HG02763 (cell line): ENCODE measurements at regions not wholly inside any gene's neighbourhood (a gene's known extent, or its start where the extent isn't known, plus 50 kb on each side); places are given as distances from the start of the nearest gene placed in this dataset.
A peak's percentile ranks its signal among the peaks of the same experiment; 100 is the strongest.
"Not testable (repeated sequence)": the region's sequence is repeated elsewhere in the genome, so short reads cannot be mapped to it uniquely, and the experiment has no call there.

ENCODE experiments used
- ATAC-seq: cut with Tn5 transposase; IDR thresholded peaks from one replicate; pipeline ENCODE4 v1.9.1; 2021; ENCODE audit warnings: mild to moderate bottlenecking, moderate library complexity; ENCODE audit not compliant: unreplicated experiment

GRCh38 chr14:49946320-49947141 is 53.6 kb downstream of the ARF6 start:
- ATAC-seq = no peak

GRCh38 chr14:49947506-49947905 is 54.6 kb downstream of the ARF6 start:
- ATAC-seq = no peak

DNA sequence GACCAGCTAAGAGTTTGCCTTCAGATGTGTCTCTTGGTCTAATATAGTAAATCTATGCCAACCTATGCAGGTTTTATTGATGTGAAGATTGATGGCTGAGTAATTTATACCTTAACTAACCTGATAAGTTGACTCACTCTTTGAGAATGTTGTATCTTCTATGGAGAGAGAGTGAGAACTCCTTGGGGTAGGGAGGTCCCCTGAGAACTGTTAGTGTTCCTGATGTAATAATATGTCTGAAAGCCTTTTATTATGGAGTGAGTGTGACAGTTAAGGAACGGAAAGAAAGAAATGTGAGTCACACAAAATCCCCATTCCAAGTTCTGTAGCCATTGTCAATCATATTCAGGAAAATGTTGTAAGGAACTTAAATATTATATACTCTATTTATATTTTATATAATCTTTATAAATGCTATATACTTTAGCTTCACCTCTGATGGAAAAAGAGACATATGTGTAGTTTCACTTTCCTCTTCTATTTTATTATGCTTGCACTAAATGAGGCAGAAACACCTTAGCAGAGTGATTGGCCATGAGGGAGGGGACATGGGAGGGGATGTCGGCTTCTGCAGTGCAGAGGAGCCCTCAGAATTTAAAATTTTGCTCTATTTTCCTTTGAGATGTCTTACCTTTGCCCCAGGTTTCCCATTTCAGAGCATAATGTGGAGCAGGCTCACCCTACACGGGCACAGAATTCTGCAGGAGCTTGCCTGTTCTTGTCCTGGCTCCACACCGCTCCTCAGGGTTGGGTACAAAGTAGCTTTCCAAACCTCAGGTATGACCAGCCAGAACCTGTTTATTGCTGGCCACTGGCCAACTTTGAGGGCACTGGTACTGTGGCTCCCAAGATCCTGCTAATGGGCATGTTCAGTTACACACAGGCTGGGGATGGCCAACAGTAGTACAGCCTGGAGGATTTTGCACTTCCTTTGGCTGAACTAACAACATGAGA is 57.7 kb downstream of the ARF6 start:
- ATAC-seq = no peak

GRCh38 chr14:49951229-49951607 is 58.3 kb downstream of the ARF6 start:
- ATAC-seq = no peak

DNA sequence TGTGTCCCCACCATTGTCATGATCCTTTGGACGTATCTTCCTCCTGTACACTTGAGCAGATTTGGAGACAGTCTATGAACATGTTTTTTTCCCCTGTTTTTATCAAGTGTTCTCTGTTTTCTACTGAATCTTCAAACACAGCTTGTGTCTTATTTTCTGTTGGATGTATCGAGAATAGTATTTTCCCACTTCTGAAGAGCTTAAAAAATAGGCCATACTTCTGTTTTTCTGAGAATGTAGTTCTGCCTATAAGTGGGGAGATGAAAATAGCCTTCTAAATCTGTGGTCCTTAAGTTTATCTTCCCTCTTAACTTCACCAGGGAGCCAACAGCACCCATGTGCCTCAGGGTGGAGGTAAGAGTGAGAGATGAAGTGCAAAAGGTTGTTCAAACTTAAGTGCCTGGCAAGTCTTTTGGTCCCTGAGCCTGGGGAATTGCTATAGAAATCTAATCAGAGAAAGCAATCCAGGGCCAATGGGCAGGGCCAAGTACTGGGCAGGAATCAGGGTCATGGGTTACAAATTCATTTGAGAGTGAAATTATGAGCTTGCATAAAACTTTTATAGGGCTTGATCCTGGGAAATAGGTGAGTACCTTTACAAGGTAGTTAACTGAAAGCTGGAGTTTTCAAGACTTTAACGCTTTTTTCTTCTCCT is 58.9 kb downstream of the ARF6 start:
- no peak for ATAC-seq

DNA sequence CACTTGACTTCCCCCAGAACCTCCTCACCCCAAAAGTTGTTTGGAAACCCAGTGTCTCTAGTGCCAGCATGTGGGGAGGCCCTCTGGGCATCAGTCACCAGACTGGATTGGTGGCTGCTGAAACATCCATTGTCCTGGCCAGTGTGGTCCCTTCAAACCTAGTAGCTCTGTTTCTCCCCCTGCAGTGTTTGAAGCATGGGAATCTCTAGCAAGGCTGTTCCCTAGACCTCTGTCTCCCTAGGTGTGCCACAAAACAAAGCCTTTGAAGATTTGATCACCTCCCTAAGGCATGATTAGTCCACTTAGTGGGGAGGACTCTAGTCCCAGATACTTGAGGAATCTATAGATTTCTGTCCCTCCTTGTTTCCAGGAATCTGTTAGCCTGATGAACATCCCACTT is 60.3 kb downstream of the ARF6 start:
- ATAC-seq = no peak

GRCh38 chr14:49954171-49954631 is 61.3 kb downstream of the ARF6 start:
- ATAC-seq = no peak

- no peak for ATAC-seq
Measured at GRCh38 chr14:49955024-49955423, 62.1 kb downstream of the ARF6 start.

- no peak for ATAC-seq
Measured at GRCh38 chr14:49957089-49957852, 64.4 kb downstream of the ARF6 start.

GRCh38 chr14:49959822-49960408 is 67.0 kb downstream of the ARF6 start:
- ATAC-seq = peak; percentile 54

DNA sequence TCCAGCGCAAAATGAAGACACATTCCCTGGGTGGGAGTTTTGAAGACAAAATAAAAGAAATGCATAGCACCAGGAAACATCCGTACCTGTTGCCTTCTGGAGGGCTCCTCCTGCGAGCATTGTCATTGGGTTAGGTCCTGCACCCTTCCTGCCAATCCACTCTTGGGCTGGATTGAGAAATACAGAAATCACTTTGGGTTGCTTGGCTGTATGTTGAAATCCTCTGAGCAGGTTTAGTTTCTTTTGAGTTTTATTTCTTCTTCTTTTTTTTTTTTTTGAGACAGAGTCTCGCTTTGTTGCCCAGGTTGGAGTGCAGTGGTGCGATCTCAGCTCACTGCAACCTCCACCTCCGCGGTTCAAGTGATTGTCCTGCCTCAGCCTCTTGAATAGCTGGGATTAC is 67.6 kb downstream of the ARF6 start:
- ATAC-seq = no peak

DNA sequence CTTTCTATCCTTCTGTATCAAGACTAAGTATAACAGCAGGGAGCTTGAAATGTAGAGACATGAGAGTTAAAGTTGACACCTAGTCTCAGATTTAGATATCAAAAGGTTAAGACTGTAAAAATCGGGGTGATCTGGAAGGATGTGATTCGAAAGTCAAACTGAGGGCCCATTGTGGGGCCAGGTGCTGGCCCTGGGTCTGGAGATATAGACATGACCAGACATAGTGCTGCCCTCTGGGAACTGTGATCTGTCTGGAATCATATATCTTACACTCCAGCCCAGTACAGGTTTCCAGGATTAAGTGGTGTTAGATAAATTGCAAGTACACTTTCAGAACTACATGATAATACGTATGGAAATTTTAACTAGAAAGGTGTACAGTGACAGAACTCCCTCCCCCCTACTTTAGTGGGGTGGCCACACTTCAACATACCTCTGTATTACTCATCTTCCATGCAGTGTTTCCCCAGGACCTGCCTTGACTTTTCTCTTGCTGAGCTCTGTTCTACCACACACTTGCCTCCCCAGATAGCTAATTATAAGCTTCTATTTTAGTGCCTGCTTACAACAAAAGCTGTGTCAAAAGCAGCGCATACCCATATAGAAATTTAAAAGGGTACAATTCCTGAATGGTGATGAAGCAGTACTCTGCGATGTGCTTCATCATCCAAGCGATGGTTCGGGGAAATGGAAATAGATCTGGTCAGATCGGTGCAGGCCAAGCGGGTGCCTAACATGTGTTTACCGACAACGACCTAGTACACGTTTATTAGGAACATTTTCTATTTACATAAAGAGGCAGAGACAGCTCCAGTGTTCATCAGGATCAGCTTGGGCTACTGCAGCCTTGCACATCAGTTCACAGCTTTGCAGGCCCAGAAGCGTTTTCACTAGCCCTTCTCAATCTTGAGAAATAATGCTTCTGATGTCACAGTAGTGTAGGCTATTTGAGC is 68.7 kb downstream of the ARF6 start:
- ATAC-seq = peak; percentile 38

DNA sequence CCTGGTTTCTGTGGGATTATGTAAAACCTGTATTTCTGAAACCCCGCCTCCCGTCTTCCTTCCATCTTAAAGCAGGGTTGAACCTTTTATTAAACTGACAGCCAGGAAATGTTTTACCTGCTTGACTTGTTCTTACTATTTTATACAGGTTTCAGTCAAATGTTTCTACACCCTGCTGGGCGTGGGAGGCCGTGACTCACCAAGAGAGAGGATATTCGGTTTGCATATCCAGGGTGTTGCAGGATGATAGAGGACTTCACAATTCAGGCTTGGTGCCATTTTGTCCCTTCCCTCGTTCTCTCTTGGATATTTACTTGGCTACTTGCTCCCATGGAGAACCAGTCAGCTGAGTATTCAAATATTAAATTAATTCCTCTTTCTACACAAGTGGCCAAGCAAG is 69.7 kb downstream of the ARF6 start:
- ATAC-seq = peak; percentile 43

DNA sequence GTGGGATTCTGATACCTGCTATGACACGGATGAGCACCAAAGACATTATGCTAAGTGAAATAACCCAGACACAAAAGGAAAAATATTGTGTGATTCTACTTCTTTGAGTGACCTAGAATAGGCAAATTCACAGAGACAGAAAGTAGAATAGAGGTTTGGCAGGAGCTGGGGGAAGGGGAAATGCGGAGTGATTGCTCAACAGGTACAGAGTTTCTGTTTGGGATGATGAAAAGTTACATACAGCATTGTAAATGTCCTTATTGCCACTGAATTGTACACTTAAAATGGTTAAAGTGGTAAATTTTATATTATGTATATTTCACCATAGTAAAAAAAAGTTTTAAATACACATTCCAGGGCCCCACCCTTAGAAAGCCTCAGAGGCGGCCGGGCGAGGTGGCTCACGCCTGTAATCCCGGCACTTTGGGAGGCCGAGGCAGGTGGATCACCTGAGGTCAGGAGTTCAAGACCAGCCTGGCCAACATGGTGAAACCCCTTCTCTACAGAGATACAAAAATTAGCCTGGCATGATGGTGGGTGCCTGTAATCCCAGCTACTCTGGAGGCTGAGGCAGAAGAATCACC is 72.3 kb downstream of the ARF6 start:
- not testable (repeated sequence) for ATAC-seq

DNA sequence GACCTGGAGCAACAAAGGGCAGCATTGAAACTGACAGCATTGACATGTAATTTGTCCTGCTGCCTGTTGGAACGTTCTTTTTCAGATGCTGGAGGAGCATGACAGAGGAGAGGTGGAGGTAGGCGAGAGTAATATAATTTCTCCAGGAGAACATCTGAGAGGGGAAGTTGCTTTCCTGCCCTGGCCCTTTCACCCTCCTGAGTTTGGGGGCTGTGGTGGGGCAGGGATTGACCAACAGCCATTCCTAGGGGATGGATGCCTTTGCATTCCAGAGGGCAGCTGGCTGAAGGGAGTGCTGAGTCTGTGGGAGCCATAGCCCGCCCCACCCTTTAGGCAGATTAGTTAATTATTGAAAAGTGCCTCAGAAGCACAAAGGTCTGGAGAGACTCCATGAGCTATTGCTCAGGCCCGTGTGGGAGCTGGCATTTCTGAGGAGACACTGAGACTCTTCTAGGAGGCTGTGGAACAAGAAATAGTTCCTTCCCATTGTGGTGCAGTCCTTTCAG is 73.5 kb downstream of the ARF6 start:
- ATAC-seq = no peak

DNA sequence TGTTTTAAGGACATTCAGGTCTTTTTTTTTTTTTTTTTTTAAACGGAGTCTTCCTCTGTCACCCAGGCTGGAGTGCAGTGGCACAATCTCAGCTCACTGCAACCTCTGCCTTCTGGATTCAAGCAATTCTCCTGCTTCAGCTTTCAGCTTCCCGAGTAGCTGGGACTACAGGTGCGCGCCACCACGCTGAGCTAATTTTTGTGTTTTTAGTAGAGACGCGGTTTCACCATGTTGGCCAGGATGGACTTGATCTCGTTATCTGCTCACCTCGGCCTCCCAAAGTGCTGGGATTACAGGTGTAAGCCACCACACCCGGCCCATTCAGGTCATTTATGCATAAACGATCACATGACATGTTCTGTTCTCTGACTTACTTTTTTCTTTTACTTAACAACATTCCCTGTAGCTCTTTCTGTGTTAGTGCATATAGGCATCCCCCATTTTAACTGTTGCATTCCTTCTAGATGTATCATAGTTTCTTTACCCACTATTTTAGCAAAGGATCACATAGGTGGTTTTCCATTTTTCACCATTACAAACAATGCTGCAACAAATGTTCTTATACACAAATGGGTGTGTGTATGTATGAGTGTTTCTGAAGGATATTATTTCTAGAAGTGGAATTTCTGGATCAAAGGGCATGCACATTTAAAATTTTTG is 74.2 kb downstream of the ARF6 start:
- no peak for ATAC-seq

- no peak for ATAC-seq
Measured at GRCh38 chr14:49969961-49970360, 77.1 kb downstream of the ARF6 start.
